ENCODE measurements at regions not wholly inside any gene's neighbourhood (a gene's known extent, or its start where the extent isn't known, plus 50 kb on each side); places are given as distances from the start of the nearest gene placed in this dataset.

GRCh38 chr2:128746356-128746755 is 427.7 kb upstream of the HS6ST1 start:
- POLR2A ChIA-PET (ENCODE audit: unreplicated experiment) = no interaction called here
- TF ChIP-seq EZH2phosphoT487 (IDR thresholded peaks at IDR 0.05; ENCODE audit: borderline replicate concordance, low read length) (no peak), EZH2 (IDR thresholded peaks at IDR 0.05; ENCODE audit: low read length, unreplicated experiment) (no peak), CTCF (conservative IDR thresholded peaks at IDR 0.05; ENCODE audit: low read depth, low read length) (no peak)
- Histone ChIP-seq H3K9me3 (ENCODE audit: low read length) (no peaks in the 10 kb centered on the region), H3K27me3 (ENCODE audit: low read length) (peaks cover 62% of the 10 kb centered on the region), H3K79me2 (ENCODE audit: low read length) (no peaks in the 10 kb centered on the region), H3F3A (ENCODE audit: low read length, unreplicated experiment) (no peaks in the 10 kb centered on the region), H3K4me2 (ENCODE audit: low read length) (no peak overlapping the region), H4K20me1 (ENCODE audit: low read length) (no peaks in the 10 kb centered on the region), H3K4me3 (ENCODE audit: low read length) (no peak overlapping the region), H3K36me3 (ENCODE audit: low read depth, low read length) (no peaks in the 10 kb centered on the region), H3K4me1 (ENCODE audit: insufficient read depth, low read length) (no peaks in the 10 kb centered on the region), H3K9me2 (replicated peaks; ENCODE audit: low read length) (no peaks in the 10 kb centered on the region), H3K27ac (ENCODE audit: low read length) (no peak overlapping the region), H3K9ac (ENCODE audit: low read length) (no peak overlapping the region), H2AFZ (ENCODE audit: low read length) (no peak overlapping the region)
- DNase-seq = no peak
- CTCF ChIA-PET = no interaction called here
- intact Hi-C loops (cut with micrococcal nuclease) = no loop called here
- ATAC-seq = no peak
- no TSS peak for BruUV-seq (replicated peaks)

- Histone ChIP-seq H3K4me3 (ENCODE audit: low read length) (no peak overlapping the region), H3K9me3 (ENCODE audit: low read length) (no peaks in the 10 kb centered on the region), H3K9ac (ENCODE audit: low read length) (no peak overlapping the region), H3K27me3 (ENCODE audit: low read length) (peaks cover 76% of the 10 kb centered on the region), H3F3A (ENCODE audit: low read length, unreplicated experiment) (no peaks in the 10 kb centered on the region), H3K4me2 (ENCODE audit: low read length) (no peak overlapping the region), H4K20me1 (ENCODE audit: low read length) (no peaks in the 10 kb centered on the region), H3K4me1 (ENCODE audit: insufficient read depth, low read length) (no peaks in the 10 kb centered on the region), H3K9me2 (replicated peaks; ENCODE audit: low read length) (no peaks in the 10 kb centered on the region), H3K27ac (ENCODE audit: low read length) (no peak overlapping the region), H3K79me2 (ENCODE audit: low read length) (no peaks in the 10 kb centered on the region), H3K36me3 (ENCODE audit: low read depth, low read length) (no peaks in the 10 kb centered on the region), H2AFZ (ENCODE audit: low read length) (no peak overlapping the region)
- POLR2A ChIA-PET (ENCODE audit: unreplicated experiment) = no interaction called here
- CTCF ChIA-PET = no interaction called here
- intact Hi-C loops (cut with micrococcal nuclease) = no loop called here
- no TSS peak for BruUV-seq (replicated peaks)
- ATAC-seq (no peak), DNase-seq (no peak)
- TF ChIP-seq CTCF (conservative IDR thresholded peaks at IDR 0.05; ENCODE audit: low read depth, low read length) = no peak
These were observed 429.7 kb upstream of the HS6ST1 start for GRCh38 chr2:128748336-128748735.

GRCh38 chr2:128748835-128749605 is 430.4 kb upstream of the HS6ST1 start:
- ATAC-seq (no peak), DNase-seq (no peak)
- Histone ChIP-seq H2AFZ (ENCODE audit: low read length) (no peak overlapping the region), H3K27ac (ENCODE audit: low read length) (no peak overlapping the region), H4K20me1 (ENCODE audit: low read length) (no peaks in the 10 kb centered on the region), H3K9ac (ENCODE audit: low read length) (no peak overlapping the region), H3K27me3 (ENCODE audit: low read length) (peaks cover 81% of the 10 kb centered on the region), H3K9me3 (ENCODE audit: low read length) (no peaks in the 10 kb centered on the region), H3K4me2 (ENCODE audit: low read length) (no peak overlapping the region), H3K9me2 (replicated peaks; ENCODE audit: low read length) (no peaks in the 10 kb centered on the region), H3K79me2 (ENCODE audit: low read length) (no peaks in the 10 kb centered on the region), H3K36me3 (ENCODE audit: low read depth, low read length) (no peaks in the 10 kb centered on the region), H3F3A (ENCODE audit: low read length, unreplicated experiment) (no peaks in the 10 kb centered on the region), H3K4me1 (ENCODE audit: insufficient read depth, low read length) (no peaks in the 10 kb centered on the region), H3K4me3 (ENCODE audit: low read length) (no peak overlapping the region)
- CTCF ChIA-PET = no interaction called here
- no peak for TF ChIP-seq CTCF (conservative IDR thresholded peaks at IDR 0.05; ENCODE audit: low read depth, low read length)
- no peak for TF ChIP-seq EZH2phosphoT487 (IDR thresholded peaks at IDR 0.05; ENCODE audit: borderline replicate concordance, low read length)
- no peak for TF ChIP-seq EZH2 (IDR thresholded peaks at IDR 0.05; ENCODE audit: low read length, unreplicated experiment)
- POLR2A ChIA-PET (ENCODE audit: unreplicated experiment) = no interaction called here
- BruUV-seq (replicated peaks) = no TSS peak
- intact Hi-C loops (cut with micrococcal nuclease) = no loop called here
